NCI-H526 treated with DMSO at 0.1 percent for 48 hours (cell line): ENCODE measurements at regions not wholly inside any gene's neighbourhood (a gene's known extent, or its start where the extent isn't known, plus 50 kb on each side); places are given as distances from the start of the nearest gene placed in this dataset.

Experiments
- DNase-seq: peaks from one replicate; lab custom pipeline; 2025; lab: John Stamatoyannopoulos, UW

DNA sequence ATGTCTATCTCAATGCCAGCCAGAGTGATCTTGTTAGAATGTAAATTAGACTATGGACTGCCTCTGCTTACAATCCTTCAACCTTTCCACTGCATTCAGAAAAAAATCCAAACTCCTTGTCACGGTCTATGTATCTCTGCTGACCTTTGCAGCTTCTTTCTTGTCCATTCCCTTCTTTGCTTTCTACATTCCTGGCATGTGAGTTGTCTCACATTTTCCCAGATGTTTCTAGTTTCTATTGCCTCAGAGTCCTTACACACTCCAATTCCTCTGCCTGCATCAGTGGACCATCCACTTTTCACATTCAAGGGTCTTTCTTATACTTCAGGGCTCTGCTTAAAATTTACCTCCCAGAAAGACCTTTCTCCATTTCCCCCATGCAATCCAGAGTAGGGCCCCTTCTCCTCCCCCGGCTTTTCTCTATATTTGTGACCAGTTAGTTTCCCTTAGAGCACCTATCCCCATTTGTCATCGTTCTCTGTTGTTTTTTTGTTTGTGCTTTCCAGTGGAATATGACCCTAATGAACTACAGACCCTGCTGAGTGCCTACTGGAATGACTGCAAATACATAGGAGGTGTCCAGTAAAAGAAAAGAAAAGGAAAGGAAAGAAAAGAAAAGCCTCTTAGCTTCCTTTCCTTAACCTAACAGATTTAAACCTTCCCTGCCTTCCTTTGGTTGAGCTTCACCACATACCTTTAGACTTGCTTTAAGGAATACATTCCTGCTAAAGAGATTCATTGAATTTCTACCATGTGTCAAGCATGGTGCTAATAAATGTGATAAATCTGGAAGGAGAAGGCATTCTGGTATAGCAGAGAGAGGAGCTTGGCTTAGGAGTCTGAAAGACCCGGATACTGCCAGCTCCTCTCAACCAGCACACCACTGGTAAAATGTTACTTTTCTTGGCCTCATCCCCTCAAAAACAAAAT lies 102.0 kb downstream of the DIRAS3 start:
- no peak for DNase-seq

DNA sequence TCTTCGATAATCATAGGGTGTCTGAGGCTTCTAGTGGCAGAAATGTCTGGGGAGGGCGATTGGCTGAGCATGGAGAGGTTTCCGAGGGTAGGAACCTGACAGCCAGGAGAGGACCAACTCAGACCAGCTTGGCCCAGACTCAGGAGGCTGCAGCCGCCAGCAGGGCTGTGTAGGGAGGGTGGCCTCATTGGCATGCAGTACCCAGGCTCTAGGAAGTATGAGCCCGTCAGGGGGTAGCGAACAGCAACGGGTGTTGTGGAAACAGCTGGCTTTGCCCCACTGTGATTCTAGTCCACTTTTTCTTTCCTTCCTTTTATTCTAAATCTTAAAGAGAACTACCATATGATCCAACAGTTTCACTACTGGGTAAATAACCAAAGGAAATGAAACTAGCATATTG lies 103.3 kb downstream of the DIRAS3 start:
- no peak for DNase-seq

DNA sequence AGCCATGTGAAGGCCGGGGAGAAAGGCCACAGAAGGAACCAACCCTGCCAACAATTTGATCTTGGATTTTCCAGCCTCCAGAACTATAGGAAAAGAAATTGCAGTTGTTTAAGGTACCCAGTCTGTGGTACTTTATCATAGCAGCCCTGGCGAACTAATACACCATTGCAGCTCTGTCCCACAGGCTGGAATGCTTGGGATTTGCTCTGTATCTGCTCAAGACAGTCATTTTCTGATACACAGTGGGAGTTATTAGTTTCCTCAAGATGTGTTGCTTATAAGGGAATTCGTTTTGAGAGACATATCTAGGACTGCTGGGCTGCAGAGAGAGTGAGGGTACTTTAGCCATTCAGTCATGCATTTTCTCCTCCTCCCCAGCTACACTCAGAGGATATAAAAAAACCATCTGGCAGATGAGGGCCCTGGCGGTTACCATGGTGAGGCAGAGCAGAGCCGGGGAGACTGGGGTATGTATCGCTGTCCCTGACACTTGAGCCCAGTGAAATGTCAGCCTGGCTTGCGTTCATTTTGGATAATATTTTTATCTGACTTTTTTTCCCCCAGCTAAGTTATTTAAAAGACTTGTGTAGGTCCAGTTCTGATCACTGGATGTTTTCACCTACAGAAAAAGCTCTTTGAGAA lies 104.6 kb downstream of the DIRAS3 start:
- DNase-seq: no peak

DNA sequence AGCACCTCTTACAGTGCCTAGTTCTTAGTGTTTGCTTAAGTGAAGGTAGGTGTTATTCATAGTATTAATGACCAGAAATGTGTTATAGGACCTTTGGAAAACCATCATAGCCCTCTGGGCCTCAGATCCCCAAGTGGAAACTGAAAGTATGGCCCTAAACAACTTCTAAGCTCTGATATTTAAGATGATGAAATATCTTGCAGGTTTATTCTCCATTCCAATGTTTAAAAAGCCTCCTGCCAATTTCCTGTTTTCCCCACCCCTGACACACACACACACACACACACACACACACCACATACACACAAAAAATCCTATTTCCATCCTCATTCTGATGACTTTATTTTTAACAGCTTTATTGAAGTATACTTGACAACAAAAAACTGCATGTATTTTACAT lies 108.2 kb downstream of the DIRAS3 start:
- DNase-seq: no peak

DNA sequence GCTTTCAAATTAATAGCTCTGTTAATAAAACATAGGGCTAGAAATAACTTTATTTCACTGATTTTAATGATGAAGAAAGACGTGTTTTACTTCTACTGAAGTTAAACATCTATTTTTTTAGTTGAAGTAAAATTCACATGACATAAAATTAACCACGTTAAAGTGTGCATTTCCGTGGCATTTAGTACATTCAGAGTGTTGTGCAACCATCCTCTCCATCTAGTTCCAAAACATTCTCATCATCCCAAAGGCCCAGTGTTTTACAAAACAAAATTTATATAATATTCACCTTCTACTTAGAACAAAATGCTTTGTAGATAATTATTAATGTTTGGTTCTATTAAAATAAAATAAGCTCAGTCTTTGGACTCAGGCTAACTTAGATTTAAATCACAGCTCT lies 108.5 kb upstream of the GNG12 start:
- DNase-seq: no peak

DNA sequence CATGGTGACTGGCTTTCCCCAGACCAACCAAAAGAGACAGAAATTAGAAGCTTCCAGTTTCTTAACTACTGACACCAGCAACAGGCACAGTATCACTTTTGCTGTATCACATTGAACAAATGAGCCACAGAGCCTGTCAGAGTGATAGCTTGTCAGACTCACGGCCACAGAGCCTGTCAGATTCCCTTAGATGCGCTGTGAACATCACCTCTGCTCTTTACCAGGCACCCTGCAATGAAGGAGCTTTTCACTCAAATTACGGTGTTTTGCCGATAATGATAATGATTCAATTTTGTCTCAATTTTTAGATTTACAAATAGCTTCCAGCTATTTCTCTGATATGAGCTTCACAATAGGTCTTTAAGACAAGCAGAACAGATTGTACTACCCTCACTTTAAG lies 107.9 kb upstream of the GNG12 start:
- no peak for DNase-seq

DNA sequence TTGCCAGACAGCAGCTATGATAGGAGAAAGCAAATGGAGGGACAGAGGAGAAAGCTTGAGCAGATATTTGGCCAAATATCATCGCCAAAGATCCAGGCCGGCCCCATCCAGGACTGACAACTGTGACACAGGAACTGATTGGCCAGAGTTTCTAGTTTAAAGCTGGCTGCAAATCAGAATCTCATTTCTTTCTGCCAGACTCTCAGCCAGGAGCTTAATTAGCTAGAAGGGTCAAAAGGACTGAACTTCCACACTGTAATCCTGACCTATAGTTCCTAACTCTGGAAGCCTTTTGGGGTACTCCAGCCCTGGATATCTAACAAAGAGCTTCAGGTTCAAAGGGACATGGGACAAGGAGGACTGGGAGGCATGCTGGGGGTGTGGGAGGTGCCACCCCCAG lies 106.7 kb upstream of the GNG12 start:
- no peak for DNase-seq

DNA sequence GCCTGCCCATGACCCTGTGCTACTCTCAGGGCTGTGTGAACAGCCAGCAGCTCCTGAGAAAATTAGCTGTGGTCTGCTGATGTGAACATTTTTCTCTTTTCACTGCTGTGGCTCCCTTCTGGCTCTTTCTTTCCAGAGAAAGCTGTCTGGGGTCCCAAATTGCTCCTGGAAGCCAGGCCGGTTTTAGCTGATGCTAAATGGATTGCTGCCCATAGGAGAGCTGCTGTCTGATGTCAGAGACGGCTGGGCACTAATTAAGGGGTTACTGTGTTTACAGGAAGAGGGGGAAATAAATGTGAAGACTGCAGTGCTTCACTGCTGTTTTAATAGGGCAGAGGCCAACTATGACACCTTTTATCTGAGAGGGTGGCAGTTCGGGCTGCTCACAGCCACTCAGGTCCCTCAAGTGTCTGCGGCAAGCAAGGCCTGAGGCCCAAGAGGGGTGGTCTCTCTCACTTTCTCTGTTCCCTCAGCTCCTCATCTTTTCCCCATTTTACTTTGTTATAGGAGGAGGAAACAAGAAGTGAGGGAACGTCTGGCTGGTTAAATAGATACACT lies 106.0 kb upstream of the GNG12 start:
- DNase-seq: no peak

DNA sequence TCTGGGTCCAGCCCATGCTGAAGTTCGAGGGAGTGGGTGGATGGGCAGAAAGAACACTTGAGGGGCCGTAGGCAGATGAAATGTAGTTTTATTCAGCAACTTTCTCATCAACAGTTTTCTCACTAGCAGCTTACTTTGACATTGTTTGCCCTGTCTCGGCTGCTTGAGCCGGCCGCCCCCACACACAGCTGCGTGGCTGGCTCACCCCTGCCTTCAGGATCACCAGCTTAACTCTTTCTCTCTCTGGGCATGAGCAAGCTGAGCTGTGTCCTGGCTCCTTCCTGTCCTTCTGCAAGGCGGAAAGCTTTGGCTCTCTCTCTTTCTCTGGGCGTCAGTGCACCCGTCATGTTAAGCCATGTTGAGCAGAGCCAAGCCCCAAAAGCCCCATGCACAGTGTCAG lies 104.4 kb upstream of the GNG12 start:
- DNase-seq: no peak

DNA sequence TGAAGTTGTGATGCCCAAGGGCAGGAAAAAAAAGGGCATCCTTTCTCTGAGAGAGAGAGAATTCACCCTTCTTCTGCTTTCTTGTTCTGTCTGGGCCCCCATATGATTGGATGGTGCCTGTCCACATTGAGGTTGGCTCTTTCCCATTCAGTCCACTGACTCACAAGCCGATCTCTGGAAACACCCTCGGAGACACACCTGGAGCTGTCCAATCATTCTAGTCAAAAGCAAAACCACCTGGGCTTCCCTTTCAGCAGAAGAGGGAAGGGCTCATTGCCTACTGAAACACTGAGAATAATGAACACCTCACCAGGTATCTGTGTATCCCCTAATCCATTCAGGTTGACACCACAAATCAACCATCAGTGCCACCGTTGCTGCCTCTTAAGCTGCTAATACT lies 103.7 kb upstream of the GNG12 start:
- DNase-seq: no peak

DNA sequence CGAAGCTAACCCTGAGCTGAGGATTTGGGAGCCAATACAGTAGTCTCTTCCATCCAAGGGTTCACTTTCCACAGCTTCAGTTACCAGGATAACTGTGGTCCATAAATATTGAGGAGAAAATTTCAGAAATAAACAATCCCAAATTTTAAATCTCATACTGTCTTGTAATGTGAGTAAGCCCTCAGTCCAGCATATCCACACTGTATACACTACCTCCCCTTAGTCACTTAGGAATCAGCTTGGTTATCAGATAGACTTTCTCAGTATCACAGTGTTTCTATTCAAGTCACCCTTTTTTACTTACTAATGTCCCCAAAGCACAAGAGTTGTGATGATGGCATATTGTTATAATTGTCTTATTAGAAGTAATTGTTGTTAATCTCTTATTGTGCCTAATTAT lies 102.3 kb upstream of the GNG12 start:
- DNase-seq: no peak

DNA sequence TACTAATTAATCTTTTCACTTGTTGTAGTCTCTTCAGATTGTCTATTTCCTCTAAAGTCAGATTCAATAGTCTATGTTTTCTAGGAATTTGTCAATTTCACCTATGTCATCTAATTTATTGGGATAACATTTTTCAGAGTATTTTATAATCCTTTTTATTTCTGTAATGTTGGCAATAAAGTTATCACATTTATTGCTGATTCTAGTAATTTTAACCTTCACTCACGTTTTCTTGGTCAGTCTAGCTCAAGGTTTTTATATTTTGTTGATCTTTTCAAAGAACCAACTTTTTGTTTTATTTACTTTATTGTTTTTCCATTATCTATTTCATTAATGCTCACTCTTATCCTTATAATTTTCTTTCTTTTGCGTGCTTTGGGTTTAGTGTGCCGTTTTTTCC lies 97.9 kb upstream of the GNG12 start:
- DNase-seq: no peak

DNA sequence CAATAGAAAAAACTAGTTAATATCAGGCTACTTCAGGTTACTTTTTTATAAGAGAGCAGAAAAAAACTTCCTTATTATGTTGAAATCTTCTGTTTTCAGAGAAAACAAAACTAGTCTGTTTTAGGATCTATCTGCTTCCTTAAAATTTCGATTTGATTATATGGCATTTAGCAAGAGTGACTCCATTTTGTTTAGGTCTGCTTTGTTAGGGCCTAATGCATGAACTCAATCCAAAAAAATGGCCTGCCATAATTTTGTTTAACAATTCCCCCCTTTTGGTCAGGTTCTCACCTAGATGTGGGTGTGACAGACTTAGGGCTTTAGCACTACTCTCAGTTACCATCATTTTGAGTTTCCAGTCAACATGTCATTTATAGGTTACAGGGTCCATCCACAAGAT lies 89.8 kb upstream of the GNG12 start:
- DNase-seq: no peak

DNA sequence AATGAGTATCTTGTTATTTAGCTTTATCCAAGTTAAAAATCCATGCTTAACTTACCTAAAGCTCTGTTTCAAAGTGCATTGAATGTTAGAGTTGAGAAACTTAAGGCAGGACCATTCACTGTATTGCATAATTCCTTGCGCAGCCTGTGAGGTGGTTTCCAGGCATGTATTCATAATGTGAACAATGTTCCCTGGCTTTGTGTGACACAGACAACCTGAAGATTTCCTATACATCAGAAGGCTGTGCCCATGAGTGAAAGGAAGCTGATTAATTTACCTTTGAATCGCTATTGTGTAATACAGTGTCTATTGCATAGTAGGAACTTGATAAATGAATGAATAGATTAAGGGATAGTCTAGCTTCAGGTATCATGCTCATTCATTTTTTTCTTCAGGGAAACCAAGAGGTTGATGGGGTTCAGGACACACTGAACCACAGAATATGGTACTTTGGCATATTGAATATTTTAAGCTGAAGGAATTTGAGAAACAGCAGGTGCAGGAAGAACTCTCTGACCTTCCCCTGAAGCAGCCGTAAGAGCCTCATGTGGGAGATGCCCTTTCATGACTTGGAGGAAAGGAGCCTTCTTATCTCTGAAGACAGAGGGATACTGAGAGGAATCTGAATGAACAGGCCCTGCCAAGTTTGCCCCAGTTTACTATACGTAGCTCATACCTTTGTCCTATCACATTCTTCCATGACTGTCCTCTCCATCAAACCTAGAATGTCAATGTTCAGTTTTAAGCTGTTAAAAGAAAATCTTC lies 88.6 kb upstream of the GNG12 start:
- no peak for DNase-seq

DNA sequence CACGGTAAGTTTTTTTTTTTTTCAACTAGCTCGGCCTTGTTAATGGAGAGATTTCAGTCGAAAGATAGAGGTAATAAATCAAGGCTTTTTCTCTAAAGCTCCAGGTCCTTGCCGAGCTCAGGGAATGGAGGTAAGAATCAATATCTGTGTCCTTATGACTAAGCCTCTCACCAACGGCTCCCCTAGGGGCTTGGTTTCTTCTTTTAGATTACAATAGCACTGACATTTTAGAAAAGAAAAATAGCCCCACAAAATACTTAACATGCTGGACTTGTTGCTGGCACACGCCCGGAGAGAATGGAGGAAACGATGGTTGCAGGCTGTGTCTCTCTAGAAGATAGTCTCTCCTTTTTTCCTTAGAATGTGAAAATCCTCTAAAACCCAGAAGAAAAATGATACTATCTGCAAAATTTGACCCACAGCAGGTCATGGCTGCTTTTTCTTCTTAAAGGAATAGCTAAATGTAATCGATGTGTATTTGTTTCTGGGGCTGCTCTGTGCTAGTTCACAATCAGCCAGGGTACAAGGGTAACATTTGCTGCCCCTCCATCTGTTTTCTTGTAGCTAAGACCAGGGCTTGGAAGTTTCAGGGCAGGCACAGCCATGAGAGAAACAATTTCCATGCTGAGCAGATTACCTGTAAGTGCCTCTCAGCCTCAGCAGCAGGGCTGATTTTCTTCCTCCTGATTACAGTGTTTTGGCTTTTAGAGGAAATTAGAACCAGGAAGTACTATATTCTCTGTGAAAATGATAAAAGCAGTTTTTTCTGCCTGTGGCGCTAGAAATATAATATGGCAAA lies 86.2 kb upstream of the GNG12 start:
- no peak for DNase-seq

DNA sequence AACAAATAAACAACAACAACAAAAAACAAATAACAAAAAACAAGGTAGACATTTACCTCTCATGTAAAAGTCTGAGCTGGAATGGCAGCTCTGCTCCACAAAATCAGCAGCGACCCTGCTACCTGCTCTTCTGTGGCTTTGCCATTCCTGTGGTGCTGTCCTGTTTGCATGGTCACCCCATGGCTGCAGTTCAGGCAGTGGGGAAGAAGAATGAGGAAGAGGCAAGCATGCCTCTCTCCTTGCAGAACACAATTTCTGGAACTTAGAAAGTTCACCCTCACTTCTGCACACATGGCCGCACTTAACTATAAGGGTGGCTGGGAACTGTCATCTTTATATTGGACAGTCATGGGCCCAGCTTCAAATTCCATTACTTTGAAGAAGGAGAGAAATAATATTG lies 84.8 kb upstream of the GNG12 start:
- no peak for DNase-seq

DNA sequence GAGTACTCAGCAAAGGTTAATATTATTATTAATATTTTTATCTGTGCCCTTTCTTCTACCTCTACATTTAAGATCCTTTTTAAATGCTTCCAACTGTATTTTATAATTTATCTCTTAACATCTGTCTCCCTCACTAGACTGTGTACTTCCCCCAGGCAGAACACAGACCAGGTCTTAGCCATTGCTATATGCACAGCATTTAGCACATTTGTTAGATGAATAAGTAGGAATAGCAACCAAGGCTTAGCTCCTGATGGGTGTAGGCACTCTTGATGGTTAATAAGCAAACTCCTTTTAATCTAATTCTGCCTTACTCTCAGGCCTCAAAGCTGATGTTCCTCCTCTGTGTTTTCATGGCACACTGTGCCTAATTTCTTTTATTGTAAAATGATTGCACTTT lies 83.7 kb upstream of the GNG12 start:
- no peak for DNase-seq

DNA sequence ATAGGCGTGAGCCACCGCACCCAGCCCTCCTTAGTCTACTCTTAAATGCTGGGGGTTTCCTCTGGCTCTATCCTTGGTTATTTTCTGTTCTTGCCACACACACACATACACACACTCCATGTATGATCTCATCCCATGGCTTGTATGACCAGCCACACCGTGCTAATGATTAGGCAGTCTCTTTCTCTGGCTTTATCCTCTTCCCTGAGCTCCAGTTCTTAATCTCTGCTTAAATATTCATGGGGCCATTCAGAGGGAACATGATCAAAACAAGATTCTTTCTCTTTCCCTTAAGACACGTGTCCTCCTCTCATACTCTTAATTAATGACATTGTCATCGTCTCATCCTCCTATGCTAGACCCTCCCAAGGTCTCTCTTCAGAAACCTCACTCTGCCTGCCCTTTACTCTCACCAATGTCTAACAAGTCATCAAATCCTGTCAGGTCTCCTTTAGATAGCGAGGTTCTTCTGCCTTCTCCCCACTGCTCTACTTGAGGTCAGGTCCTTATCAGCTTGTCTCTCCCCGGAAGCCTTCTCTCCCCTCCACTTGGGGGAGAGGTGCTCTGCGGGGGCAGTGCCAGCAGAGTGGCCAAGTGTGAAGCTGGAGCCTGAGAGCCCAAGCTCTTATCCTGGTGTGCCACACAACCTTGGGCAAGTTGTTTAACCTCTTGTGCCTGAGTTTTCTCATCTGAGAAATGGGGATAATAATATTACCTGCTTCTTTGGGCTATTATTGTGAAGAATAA lies 83.0 kb upstream of the GNG12 start:
- DNase-seq: no peak

DNA sequence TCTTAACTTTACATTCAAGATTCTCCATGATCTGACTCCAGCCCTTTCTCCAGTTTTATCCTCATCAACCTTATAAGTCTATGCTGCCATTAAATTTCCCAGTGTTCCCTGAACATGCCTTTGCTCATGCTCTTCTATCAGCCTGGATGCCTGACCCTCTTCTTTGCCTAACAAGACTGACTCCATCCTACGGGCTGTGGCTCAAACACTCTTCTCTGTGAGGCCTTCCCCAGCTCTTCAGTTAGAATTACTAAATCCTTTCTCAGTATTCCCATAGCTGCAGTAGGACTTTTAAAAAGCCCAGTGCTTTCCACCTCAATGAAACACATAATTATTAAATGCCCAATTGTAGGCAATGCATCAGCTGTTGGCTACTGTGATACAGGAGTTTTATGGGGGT lies 76.5 kb upstream of the GNG12 start:
- no peak for DNase-seq

DNA sequence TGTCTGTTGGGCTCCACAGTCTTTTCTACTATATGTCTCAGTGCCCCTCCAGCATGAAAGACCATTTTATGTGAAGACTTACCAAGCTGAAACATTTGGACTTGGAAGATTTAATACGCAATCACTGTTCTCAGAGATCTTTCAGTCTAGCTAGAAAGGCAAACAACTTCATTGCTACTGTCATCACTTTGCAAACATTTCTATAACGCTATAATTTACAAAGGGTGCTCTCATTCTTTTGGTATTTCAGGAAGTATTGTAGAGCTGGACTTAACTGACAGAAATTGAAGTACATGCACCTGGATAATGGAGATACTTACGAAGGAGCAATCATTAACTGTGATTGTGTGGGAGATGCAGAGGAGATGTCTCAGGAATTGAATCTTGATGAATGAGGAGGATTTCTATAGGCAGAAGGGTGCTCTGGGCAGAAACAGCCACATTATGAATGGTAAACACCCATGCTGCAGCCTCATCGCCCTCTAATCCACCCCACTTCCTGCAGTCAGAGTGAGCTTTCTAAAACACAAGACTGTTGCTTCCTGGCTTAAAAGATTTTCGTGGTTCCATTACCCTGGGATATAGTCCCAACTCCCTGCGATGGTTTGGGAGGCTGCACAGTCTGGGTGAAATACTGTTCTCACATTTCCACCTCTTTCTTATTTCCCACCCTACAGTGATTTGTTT lies 75.1 kb upstream of the GNG12 start:
- DNase-seq: no peak
